RCC 7860 (cell line): ENCODE measurements at regions not wholly inside any gene's neighbourhood (a gene's known extent, or its start where the extent isn't known, plus 50 kb on each side); places are given as distances from the start of the nearest gene placed in this dataset.

ENCODE experiments used
- DNase-seq: peaks from one replicate; pipeline ENCODE4 v3.0.0-alpha.2; 2015; ENCODE audit warnings: low spot score
- FAIRE-seq: peaks from 2 replicates; lab custom pipeline; 2012; peaks lifted over from hg19 to GRCh38; lab: Jason Lieb, UNC

GRCh38 chr4:178470996-178471784 lies 1029.0 kb upstream of the AGA start:
- no peak for FAIRE-seq

GRCh38 chr4:178471994-178472393 lies 1029.8 kb upstream of the AGA start:
- FAIRE-seq (no peak), DNase-seq (no peak)

More at GRCh38 chr4:178470996-178471784, 1029.0 kb upstream of the AGA start:
- DNase-seq, result no peak

GRCh38 chr4:178480105-178480504 lies 1037.9 kb upstream of the AGA start:
- FAIRE-seq (no peak), DNase-seq (no peak)

GRCh38 chr4:178480881-178481280 lies 1038.6 kb upstream of the AGA start:
- no peak for FAIRE-seq

GRCh38 chr4:178481564-178481963 lies 1039.3 kb upstream of the AGA start:
- FAIRE-seq, result no peak

More at GRCh38 chr4:178480881-178481280, 1038.6 kb upstream of the AGA start:
- DNase-seq, result no peak

GRCh38 chr4:178523038-178523437 lies 1080.8 kb upstream of the AGA start:
- DNase-seq, result no peak
- no peak for FAIRE-seq

More at GRCh38 chr4:178481564-178481963, 1039.3 kb upstream of the AGA start:
- DNase-seq, result no peak

GRCh38 chr4:178535939-178536579 lies 1093.8 kb upstream of the AGA start:
- FAIRE-seq, result no peak
- no peak for DNase-seq

- no peak for FAIRE-seq
- DNase-seq, result no peak
Measured at GRCh38 chr4:178553201-178553600, 1111.0 kb upstream of the AGA start.

GRCh38 chr4:178554352-178554751 lies 1112.1 kb upstream of the AGA start:
- no peak for FAIRE-seq
- DNase-seq, result no peak

- DNase-seq, result no peak
- FAIRE-seq, result no peak
Measured at GRCh38 chr4:178556796-178557195, 1114.6 kb upstream of the AGA start.

- FAIRE-seq, result no peak
- no peak for DNase-seq
Measured at GRCh38 chr4:178577933-178578332, 1135.7 kb upstream of the AGA start.

- DNase-seq (no peak), FAIRE-seq (no peak)
Measured at GRCh38 chr4:178595500-178596138, 1153.4 kb upstream of the AGA start.

- FAIRE-seq (no peak), DNase-seq (no peak)
Measured at GRCh38 chr4:178598672-178599071, 1156.4 kb upstream of the AGA start.

- DNase-seq, result no peak
- no peak for FAIRE-seq
Measured at GRCh38 chr4:178599521-178599920, 1157.3 kb upstream of the AGA start.

GRCh38 chr4:178602833-178603232 lies 1160.6 kb upstream of the AGA start:
- FAIRE-seq (no peak), DNase-seq (no peak)

GRCh38 chr4:178611062-178611461 lies 1168.8 kb upstream of the AGA start:
- FAIRE-seq, result no peak
- no peak for DNase-seq

GRCh38 chr4:178612733-178613132 lies 1170.5 kb upstream of the AGA start:
- FAIRE-seq (no peak), DNase-seq (no peak)

GRCh38 chr4:178632415-178632814 lies 1190.2 kb upstream of the AGA start:
- FAIRE-seq, result no peak
- DNase-seq, result no peak

- DNase-seq (no peak), FAIRE-seq (no peak)
Measured at GRCh38 chr4:178633263-178633662, 1191.0 kb upstream of the AGA start.

GRCh38 chr4:178664621-178665020 lies 1222.4 kb upstream of the AGA start:
- DNase-seq (no peak), FAIRE-seq (no peak)

GRCh38 chr4:178665916-178666315 lies 1223.7 kb upstream of the AGA start:
- no peak for FAIRE-seq
- no peak for DNase-seq

- FAIRE-seq (no peak), DNase-seq (no peak)
Measured at GRCh38 chr4:178671766-178672165, 1229.5 kb upstream of the AGA start.
